ENCODE measurements at regions not wholly inside any gene's neighbourhood (a gene's known extent, or its start where the extent isn't known, plus 50 kb on each side); places are given as distances from the start of the nearest gene placed in this dataset.

- no peak for DNase-seq
Measured at GRCh38 chr10:28812384-28813372, 135.4 kb downstream of the BAMBI start.

GRCh38 chr10:28815681-28816080 is 138.4 kb downstream of the BAMBI start:
- no peak for DNase-seq

GRCh38 chr10:28822719-28823464 is 145.6 kb downstream of the BAMBI start:
- DNase-seq: no peak

- DNase-seq: no peak
Measured at GRCh38 chr10:28823501-28824075, 146.3 kb downstream of the BAMBI start.

GRCh38 chr10:28833313-28833712 is 156.0 kb downstream of the BAMBI start:
- no peak for DNase-seq

GRCh38 chr10:28836435-28836743 is 159.1 kb downstream of the BAMBI start:
- no peak for DNase-seq

- no peak for DNase-seq
Measured at GRCh38 chr10:28837613-28838390, 160.5 kb downstream of the BAMBI start.

- DNase-seq: no peak
Measured at GRCh38 chr10:28838908-28839307, 161.6 kb downstream of the BAMBI start.

- DNase-seq: no peak
Measured at GRCh38 chr10:28839600-28840007, 162.3 kb downstream of the BAMBI start.

GRCh38 chr10:28840202-28840601 is 162.9 kb downstream of the BAMBI start:
- no peak for DNase-seq

GRCh38 chr10:28840971-28841370 is 163.7 kb downstream of the BAMBI start:
- no peak for DNase-seq

- DNase-seq: no peak
Measured at GRCh38 chr10:28841625-28842024, 164.3 kb downstream of the BAMBI start.

GRCh38 chr10:28842321-28842720 is 165.0 kb downstream of the BAMBI start:
- no peak for DNase-seq

- DNase-seq: no peak
Measured at GRCh38 chr10:28845009-28845682, 167.8 kb downstream of the BAMBI start.

- DNase-seq: no peak
Measured at GRCh38 chr10:28849309-28849708, 172.0 kb downstream of the BAMBI start.

GRCh38 chr10:28849821-28850220 is 172.5 kb downstream of the BAMBI start:
- no peak for DNase-seq

- DNase-seq: no peak
Measured at GRCh38 chr10:28850784-28851183, 173.5 kb downstream of the BAMBI start.

GRCh38 chr10:28853195-28853594 is 175.9 kb downstream of the BAMBI start:
- DNase-seq: no peak

- no peak for DNase-seq
Measured at GRCh38 chr10:28857164-28857563, 179.8 kb downstream of the BAMBI start.

- DNase-seq: no peak
Measured at GRCh38 chr10:28858646-28859045, 181.3 kb downstream of the BAMBI start.

- DNase-seq: no peak
Measured at GRCh38 chr10:28859791-28860190, 182.5 kb downstream of the BAMBI start.

GRCh38 chr10:28862219-28862618 is 184.9 kb downstream of the BAMBI start:
- no peak for DNase-seq

Data from DMS79 treated with DMSO at 0.1 percent for 48 hours (cell line).